GM21367 (cell line): ENCODE measurements at regions not wholly inside any gene's neighbourhood (a gene's known extent, or its start where the extent isn't known, plus 50 kb on each side); places are given as distances from the start of the nearest gene placed in this dataset.
"Not testable (repeated sequence)": the region's sequence is repeated elsewhere in the genome, so short reads cannot be mapped to it uniquely, and the experiment has no call there.

ENCODE experiments used
- ATAC-seq: cut with Tn5 transposase; IDR thresholded peaks from one replicate; pipeline ENCODE4 v1.9.1; 2021; ENCODE audit not compliant: unreplicated experiment

GRCh38 chr3:191644291-191644690 is 183.3 kb downstream of the PYDC2 start:
- no peak for ATAC-seq

GRCh38 chr3:191646242-191646641 is 185.3 kb downstream of the PYDC2 start:
- ATAC-seq, result no peak

GRCh38 chr3:191648787-191649186 is 187.8 kb downstream of the PYDC2 start:
- no peak for ATAC-seq

GRCh38 chr3:191649626-191650025 is 188.7 kb downstream of the PYDC2 start:
- ATAC-seq, result no peak

GRCh38 chr3:191658781-191659419 is 197.9 kb downstream of the PYDC2 start:
- ATAC-seq, result not testable (repeated sequence)

GRCh38 chr3:191662150-191662549 is 201.2 kb downstream of the PYDC2 start:
- not testable (repeated sequence) for ATAC-seq

GRCh38 chr3:191680989-191681597 is 220.1 kb downstream of the PYDC2 start:
- ATAC-seq, result no peak

GRCh38 chr3:191682961-191683360 is 222.0 kb downstream of the PYDC2 start:
- ATAC-seq, result no peak

- ATAC-seq, result no peak
Measured at GRCh38 chr3:191686626-191687025, 225.7 kb downstream of the PYDC2 start.

- no peak for ATAC-seq
Measured at GRCh38 chr3:191688756-191689433, 227.9 kb downstream of the PYDC2 start.

GRCh38 chr3:191691184-191691583 is 230.2 kb downstream of the PYDC2 start:
- not testable (repeated sequence) for ATAC-seq

GRCh38 chr3:191695131-191695814 is 234.3 kb downstream of the PYDC2 start:
- no peak for ATAC-seq

- ATAC-seq, result no peak
Measured at GRCh38 chr3:191695815-191696153, 234.8 kb downstream of the PYDC2 start.

- no peak for ATAC-seq
Measured at GRCh38 chr3:191696348-191696747, 235.4 kb downstream of the PYDC2 start.

- ATAC-seq, result no peak
Measured at GRCh38 chr3:191699546-191699945, 238.6 kb downstream of the PYDC2 start.

- no peak for ATAC-seq
Measured at GRCh38 chr3:191702121-191702520, 241.2 kb downstream of the PYDC2 start.

GRCh38 chr3:191707817-191708216 is 246.9 kb downstream of the PYDC2 start:
- no peak for ATAC-seq

- ATAC-seq, result no peak
Measured at GRCh38 chr3:191715585-191715984, 254.6 kb downstream of the PYDC2 start.

GRCh38 chr3:191721390-191721861 is 260.5 kb downstream of the PYDC2 start:
- no peak for ATAC-seq

- no peak for ATAC-seq
Measured at GRCh38 chr3:191721990-191722389, 261.0 kb downstream of the PYDC2 start.

GRCh38 chr3:191727338-191727737 is 266.4 kb downstream of the PYDC2 start:
- no peak for ATAC-seq

GRCh38 chr3:191728186-191728585 is 267.2 kb downstream of the PYDC2 start:
- no peak for ATAC-seq
